ENCODE measurements at regions not wholly inside any gene's neighbourhood (a gene's known extent, or its start where the extent isn't known, plus 50 kb on each side); places are given as distances from the start of the nearest gene placed in this dataset.

DNA sequence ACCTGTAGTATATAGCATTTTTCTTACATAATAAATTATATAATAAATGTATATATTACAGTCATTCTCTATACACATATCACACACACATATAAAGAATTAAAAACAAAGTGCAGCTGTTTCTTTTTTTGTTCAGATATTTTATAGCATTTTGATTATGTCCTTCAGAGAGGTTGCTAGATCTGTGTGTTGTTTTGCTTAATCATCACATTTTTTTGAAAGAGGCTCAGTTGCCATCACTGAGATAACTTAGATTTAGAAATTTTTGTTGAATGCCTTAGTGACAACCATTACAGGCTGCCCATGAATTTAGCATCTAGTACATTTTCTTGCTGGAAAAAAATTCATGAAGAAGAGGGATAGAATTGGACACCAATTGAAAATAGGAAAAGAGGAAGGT, 545.2 kb upstream of the PCDH9 start:
- TF ChIP-seq, protein P1, sequence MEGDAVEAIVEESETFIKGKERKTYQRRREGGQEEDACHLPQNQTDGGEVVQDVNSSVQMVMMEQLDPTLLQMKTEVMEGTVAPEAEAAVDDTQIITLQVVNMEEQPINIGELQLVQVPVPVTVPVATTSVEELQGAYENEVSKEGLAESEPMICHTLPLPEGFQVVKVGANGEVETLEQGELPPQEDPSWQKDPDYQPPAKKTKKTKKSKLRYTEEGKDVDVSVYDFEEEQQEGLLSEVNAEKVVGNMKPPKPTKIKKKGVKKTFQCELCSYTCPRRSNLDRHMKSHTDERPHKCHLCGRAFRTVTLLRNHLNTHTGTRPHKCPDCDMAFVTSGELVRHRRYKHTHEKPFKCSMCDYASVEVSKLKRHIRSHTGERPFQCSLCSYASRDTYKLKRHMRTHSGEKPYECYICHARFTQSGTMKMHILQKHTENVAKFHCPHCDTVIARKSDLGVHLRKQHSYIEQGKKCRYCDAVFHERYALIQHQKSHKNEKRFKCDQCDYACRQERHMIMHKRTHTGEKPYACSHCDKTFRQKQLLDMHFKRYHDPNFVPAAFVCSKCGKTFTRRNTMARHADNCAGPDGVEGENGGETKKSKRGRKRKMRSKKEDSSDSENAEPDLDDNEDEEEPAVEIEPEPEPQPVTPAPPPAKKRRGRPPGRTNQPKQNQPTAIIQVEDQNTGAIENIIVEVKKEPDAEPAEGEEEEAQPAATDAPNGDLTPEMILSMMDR (IDR thresholded peaks at IDR 0.05; ENCODE audit: extremely low read depth, insufficient read depth, missing control alignments) = no peak
- no peak for DNase-seq (ENCODE audit: low spot score)
- in situ Hi-C loops (cut with MboI; ENCODE audit: low pct_unique_long_range_greater_than_20kb, low sequenced_read_pairs, unreplicated experiment) = no loop called here

DNA sequence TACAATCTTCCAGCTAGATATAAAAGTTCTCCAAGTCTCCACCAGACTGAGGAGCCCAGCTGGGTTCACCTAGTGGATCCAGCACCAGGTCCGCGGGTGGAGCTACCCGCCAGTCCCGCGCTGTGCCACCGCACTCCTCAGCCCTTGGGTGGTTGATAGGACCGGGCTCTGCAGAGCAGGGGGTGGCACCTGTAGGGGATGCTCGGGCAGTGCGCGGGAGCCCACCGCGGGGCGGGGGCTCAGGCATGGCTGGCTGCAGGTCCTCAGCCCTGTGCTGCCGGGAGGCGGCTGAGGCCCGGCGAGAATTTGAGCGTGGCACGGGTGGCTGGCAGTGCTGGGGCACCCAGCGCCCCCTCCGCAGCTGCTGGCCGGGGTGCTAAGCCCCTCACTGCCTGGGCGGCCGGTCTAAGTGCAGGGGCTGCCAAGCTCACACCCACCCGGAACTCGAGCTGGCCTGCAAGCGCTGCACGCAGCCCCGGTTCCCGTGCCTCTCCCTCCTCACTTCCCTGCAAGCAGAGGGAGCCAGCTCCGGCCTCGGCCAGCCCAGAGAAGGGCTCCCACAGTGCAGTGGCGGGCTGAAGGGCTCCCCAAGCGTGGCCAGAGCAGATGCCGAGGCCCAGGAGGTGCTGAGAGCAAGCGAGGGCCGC, 542.8 kb upstream of the PCDH9 start:
- TF ChIP-seq, protein P1 (IDR thresholded peaks at IDR 0.05; ENCODE audit: extremely low read depth, insufficient read depth, missing control alignments) = no peak
- in situ Hi-C loops (cut with MboI; ENCODE audit: low pct_unique_long_range_greater_than_20kb, low sequenced_read_pairs, unreplicated experiment) = no loop called here
- DNase-seq (ENCODE audit: low spot score) = no peak

DNA sequence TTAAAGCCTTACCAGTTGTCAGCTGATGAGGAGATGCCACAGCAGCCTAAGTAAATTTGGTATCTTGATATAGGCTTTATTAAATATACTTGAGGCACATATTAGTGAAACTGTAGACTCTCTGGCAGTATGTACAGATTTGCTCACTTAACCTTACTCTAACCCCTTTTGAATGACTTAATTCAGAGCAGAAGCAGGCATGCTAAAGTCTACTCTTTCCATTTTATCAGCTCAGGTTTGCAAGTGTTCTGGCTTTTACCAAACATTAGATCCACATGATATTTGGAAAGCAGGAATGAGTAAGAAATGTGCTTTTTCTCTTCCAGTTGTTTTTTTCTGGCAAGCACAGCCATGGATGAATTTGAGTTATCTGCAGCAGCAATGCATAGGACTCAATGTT, 541.0 kb upstream of the PCDH9 start:
- no peak for DNase-seq (ENCODE audit: low spot score)
- in situ Hi-C loops (cut with MboI; ENCODE audit: low pct_unique_long_range_greater_than_20kb, low sequenced_read_pairs, unreplicated experiment) = no loop called here

DNA sequence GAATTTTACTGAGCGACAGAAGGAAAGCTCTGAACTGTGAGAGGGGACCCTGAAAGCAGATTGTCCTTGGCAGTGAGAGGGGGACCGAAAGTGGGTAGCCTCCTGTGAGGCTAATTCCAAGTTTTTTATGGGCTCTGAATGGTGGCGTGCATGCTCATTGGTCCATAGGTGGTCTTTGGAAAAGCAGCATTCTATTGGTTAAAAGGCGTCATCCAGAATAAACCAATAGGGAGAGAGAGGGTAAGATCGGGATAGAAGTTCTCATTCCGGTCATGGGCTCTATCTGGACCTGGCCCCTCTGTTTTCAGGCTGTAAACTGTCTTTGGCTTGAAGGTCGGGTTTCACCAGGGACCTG, 539.8 kb upstream of the PCDH9 start:
- no peak for DNase-seq (ENCODE audit: low spot score)
- TF ChIP-seq, protein P1 (IDR thresholded peaks at IDR 0.05; ENCODE audit: extremely low read depth, insufficient read depth, missing control alignments) = no peak
- in situ Hi-C loops (cut with MboI; ENCODE audit: low pct_unique_long_range_greater_than_20kb, low sequenced_read_pairs, unreplicated experiment) = no loop called here

More for the DNA sequence above, 541.0 kb upstream of the PCDH9 start:
- TF ChIP-seq, protein P1 (IDR thresholded peaks at IDR 0.05; ENCODE audit: extremely low read depth, insufficient read depth, missing control alignments) = no peak

DNA sequence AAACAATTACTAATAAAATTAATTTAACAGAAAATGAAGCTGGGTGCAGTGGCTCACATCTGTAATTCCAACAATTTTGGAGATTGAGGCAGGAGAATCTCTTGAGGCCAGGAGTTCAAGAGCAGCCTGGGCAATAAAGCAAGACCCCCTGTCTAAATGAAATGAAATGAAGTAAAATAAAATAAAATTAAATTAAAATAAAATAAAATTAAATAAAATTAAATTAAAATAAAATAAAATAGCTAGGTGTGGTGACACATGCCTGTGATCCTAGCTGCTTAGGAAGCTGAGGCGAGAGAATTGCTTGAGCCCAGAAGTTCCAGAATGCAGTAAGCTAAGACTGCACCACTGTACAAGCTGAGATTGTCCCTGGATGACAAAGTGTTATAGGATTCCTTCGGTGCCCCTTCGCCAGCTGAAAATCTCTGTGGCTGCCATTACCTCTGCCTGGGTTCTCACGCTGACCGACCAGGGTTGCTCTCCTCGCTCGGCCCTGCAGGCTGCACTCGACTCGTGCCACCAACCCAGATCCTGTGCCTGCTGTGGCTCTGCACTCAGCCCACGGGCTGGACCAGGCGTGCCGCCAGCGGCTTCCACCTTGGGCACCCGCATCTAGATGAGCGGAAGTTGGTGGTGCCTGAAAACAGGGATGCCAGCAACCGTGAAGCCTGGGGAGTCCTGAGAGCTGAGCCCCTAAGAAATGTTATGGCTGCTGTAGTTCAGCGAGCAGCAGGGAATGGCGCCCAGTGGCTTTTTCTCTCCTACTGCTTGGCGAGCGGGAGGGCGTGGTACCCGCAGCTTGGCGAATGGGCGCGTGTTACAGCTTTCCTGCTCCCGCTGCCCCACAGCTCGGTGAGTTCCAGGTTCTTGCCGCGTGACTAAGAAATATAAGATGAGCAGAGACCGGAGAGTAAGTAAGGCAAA, 539.2 kb upstream of the PCDH9 start:
- TF ChIP-seq, protein P1 (IDR thresholded peaks at IDR 0.05; ENCODE audit: extremely low read depth, insufficient read depth, missing control alignments) = no peak
- in situ Hi-C loops (cut with MboI; ENCODE audit: low pct_unique_long_range_greater_than_20kb, low sequenced_read_pairs, unreplicated experiment) = no loop called here
- no peak for DNase-seq (ENCODE audit: low spot score)

DNA sequence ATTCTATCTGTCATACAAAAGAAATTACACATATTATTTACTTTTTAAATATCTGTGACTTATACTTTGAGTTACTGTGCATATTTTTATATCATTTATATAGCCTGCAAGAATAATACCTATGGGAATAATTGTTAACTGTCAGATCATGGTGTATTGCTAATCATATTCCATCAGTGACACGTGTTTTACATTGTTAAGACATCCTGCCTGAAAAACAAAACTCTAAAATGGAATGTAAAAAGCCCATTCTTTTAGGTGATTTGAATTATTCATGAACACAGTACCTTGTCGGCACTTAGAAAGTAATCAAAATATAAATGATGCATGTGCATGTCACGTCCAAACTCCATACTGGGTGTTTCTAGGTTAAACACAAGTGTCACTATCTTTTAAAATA, 533.8 kb upstream of the PCDH9 start:
- TF ChIP-seq, protein P1 (IDR thresholded peaks at IDR 0.05; ENCODE audit: extremely low read depth, insufficient read depth, missing control alignments) = no peak
- no peak for DNase-seq (ENCODE audit: low spot score)
- in situ Hi-C loops (cut with MboI; ENCODE audit: low pct_unique_long_range_greater_than_20kb, low sequenced_read_pairs, unreplicated experiment) = no loop called here

Data from GM13977 (cell line).